Tibial artery (tissue), 4 donors: ENCODE measurements at regions not wholly inside any gene's neighbourhood (a gene's known extent, or its start where the extent isn't known, plus 50 kb on each side); places are given as distances from the start of the nearest gene placed in this dataset.

Experiments used
- DNase-seq, 2 donors: peaks; one replicate each; pipeline ENCODE4 v3.0.0-alpha.2; 2019
- H3K27ac ChIP-seq, 2 donors: fragments of 200-600 bp; sonication (generic) in 1 of 2; 1 replicate in 1 of 2; 2 replicates in 1 of 2; pipeline ENCODE4 v1.5.1; 2018 to 2019; ENCODE audit warnings: mild to moderate bottlenecking in 1 of 2
- H3K27me3 ChIP-seq, 2 donors: fragments of 200-600 bp; sonication (generic) in 1 of 2; one replicate each; pipeline versions ENCODE4 v1.5.1 to v1.6.0; 2016 to 2019
- H3K36me3 ChIP-seq, 3 donors: fragments of 200-600 bp; sonication (generic) in 2 of 3; one replicate each; pipeline ENCODE4 v1.5.1; 2016 to 2019; ENCODE audit warnings: mild to moderate bottlenecking in 2 of 3
- H3K4me1 ChIP-seq, 4 donors: fragments of 200-600 bp; sonication (generic) in 2 of 4; 1 replicate in 3 of 4; 2 replicates in 1 of 4; pipeline ENCODE4 v1.5.1; 2016 to 2019
- H3K4me3 ChIP-seq, 2 donors: fragments of 200-600 bp; sonication (generic) in 1 of 2; 1 replicate in 1 of 2; 2 replicates in 1 of 2; pipeline ENCODE4 v1.5.1; 2018 to 2019; ENCODE audit warnings: mild to moderate bottlenecking in 2 of 2
- H3K9me3 ChIP-seq, 3 donors: fragments of 200-600 bp; sonication (generic) in 1 of 3; one replicate each; pipeline ENCODE4 v1.5.1; 2016 to 2019
- CTCF ChIP-seq, 2 experiments: fragments of 200-600 bp in 1 of 2; fragments of 450-650 bp in 1 of 2; IDR thresholded peaks; one replicate each; pipeline ENCODE4 v1.5.1; 2017 to 2019; ENCODE audit warnings: antibody characterized with exemption in 2 of 2, mild to moderate bottlenecking in 1 of 2, moderate library complexity in 1 of 2
- intact Hi-C: fragments of 100-400 bp; cut with DNase I; formaldehyde crosslinking; loops from one replicate; pipeline ENCODE4 v1.15.0; 2023; ENCODE audit warnings: low total_unique reads

- no peak overlapping the region for H3K27ac ChIP-seq
- H3K9me3 ChIP-seq, result no peaks in the 10 kb centered on the region
- TF ChIP-seq CTCF (IDR thresholded peaks at IDR 0.05), result no peak
- H3K36me3 ChIP-seq, result no peaks in the 10 kb centered on the region
- no peaks in the 10 kb centered on the region for H3K4me1 ChIP-seq
- H3K27me3 ChIP-seq, result no peaks in the 10 kb centered on the region
- no peak for DNase-seq
- no peak overlapping the region for H3K4me3 ChIP-seq
- intact Hi-C loops, result no loop called here
Measured at GRCh38 chr13:70502944-70503343, 394.7 kb upstream of the KLHL1 start.

GRCh38 chr13:70490320-70490935, 382.2 kb upstream of the KLHL1 start:
- intact Hi-C loops, result no loop called here
- no peak for DNase-seq
- no peaks in the 10 kb centered on the region for H3K4me1 ChIP-seq
- no peak overlapping the region for H3K27ac ChIP-seq
- H3K36me3 ChIP-seq, result no peaks in the 10 kb centered on the region
- no peak for TF ChIP-seq CTCF (IDR thresholded peaks at IDR 0.05)
- no peaks in the 10 kb centered on the region for H3K27me3 ChIP-seq
- H3K4me3 ChIP-seq, result no peak overlapping the region
- peaks cover 0 to 4% (median 0%) of the 10 kb centered on the region in 3 donors for H3K9me3 ChIP-seq

- Histone ChIP-seq H3K27ac (no peak overlapping the region), H3K27me3 (no peaks in the 10 kb centered on the region), H3K4me3 (no peak overlapping the region), H3K4me1 (no peaks in the 10 kb centered on the region), H3K36me3 (no peaks in the 10 kb centered on the region), H3K9me3 (no peaks in the 10 kb centered on the region)
- no peak for TF ChIP-seq CTCF (IDR thresholded peaks at IDR 0.05)
- DNase-seq, result no peak
- intact Hi-C loops, result no loop called here
Measured at GRCh38 chr13:70484931-70485330, 376.7 kb upstream of the KLHL1 start.

GRCh38 chr13:70483599-70484276, 375.5 kb upstream of the KLHL1 start:
- Histone ChIP-seq H3K4me1 (no peaks in the 10 kb centered on the region), H3K36me3 (no peaks in the 10 kb centered on the region), H3K27ac (no peak overlapping the region), H3K27me3 (no peaks in the 10 kb centered on the region), H3K4me3 (no peak overlapping the region), H3K9me3 (no peaks in the 10 kb centered on the region)
- no peak for TF ChIP-seq CTCF (IDR thresholded peaks at IDR 0.05)
- intact Hi-C loops, result no loop called here
- no peak for DNase-seq

GRCh38 chr13:70473907-70474306, 365.7 kb upstream of the KLHL1 start:
- Histone ChIP-seq H3K27me3 (no peaks in the 10 kb centered on the region), H3K4me1 (no peaks in the 10 kb centered on the region), H3K27ac (no peak overlapping the region), H3K9me3 (no peaks in the 10 kb centered on the region), H3K4me3 (no peak overlapping the region), H3K36me3 (no peaks in the 10 kb centered on the region)
- DNase-seq, result no peak
- no peak for TF ChIP-seq CTCF (IDR thresholded peaks at IDR 0.05)
- intact Hi-C loops, result no loop called here
